Stimulated activated CD4-positive, alpha-beta T cell treated with anti-CD3 and anti-CD28 coated beads, Interleukin-15, amount 100 ng/mL, for 24 hours (primary cell): ENCODE measurements at regions not wholly inside any gene's neighbourhood (a gene's known extent, or its start where the extent isn't known, plus 50 kb on each side); places are given as distances from the start of the nearest gene placed in this dataset.

Experiments used
- DNase-seq: peaks from one replicate; pipeline ENCODE4 v3.0.0-alpha.2; 2020

GRCh38 chr17:54841656-54842055 lies 59.0 kb upstream of the TOM1L1 start:
- no peak for DNase-seq

DNA sequence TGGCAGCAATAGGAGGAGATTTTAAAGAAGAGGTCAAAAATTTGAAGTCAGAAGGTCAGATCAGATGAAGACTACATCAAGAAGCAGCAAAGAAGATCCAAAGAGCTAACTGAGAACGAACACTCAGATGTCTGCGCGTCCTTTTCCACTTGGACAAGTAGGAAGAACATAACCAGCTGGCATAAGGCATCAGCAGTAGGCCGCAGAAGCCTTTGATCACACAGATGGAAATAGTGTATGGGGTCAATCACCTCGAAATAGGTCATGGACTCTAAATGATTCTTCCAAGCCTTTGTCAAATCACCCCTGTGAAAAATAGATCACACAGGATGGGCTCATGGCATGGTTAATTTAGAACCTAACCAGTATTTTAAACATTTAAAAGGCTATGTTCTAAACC lies 56.4 kb upstream of the TOM1L1 start:
- DNase-seq, result no peak

GRCh38 chr17:54848368-54848987 lies 52.2 kb upstream of the TOM1L1 start:
- DNase-seq, result no peak

DNA sequence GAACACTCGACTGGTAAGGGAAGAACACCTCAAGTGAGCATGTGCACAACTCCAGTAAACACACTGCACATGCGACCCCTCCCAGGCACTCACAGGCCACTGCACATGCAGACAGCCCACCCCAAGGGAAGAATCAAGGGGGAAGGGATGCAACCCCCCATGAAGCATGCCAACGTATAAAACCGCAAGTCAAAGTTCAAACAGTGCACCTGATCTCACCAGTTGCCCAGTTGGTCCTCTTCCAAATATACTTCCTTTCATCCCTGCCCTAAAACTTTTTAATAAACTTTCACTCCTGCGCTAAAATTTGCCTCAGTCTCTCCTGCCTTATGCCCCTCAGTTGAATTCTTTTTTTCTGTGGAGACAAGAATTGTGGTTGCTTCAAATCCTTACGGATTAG lies 51.0 kb upstream of the TOM1L1 start:
- no peak for DNase-seq
